ENCODE measurements at regions not wholly inside any gene's neighbourhood (a gene's known extent, or its start where the extent isn't known, plus 50 kb on each side); places are given as distances from the start of the nearest gene placed in this dataset.

- H3K27me3 ChIP-seq (ENCODE audit: insufficient read depth, low read length), result no peaks in the 10 kb centered on the region
- H4K8ac ChIP-seq (ENCODE audit: low read depth, low read length), result no peak overlapping the region
- peaks cover 7% of the 10 kb centered on the region for H3K9me3 ChIP-seq (ENCODE audit: insufficient read depth, low read depth, low read length)
- H3K4me3 ChIP-seq (ENCODE audit: low read depth, low read length), result no peak overlapping the region
- H3K4me2 ChIP-seq (ENCODE audit: low read length), result no peak overlapping the region
- no peak for DNase-seq
- no peaks in the 10 kb centered on the region for H3K79me1 ChIP-seq (ENCODE audit: low read length)
- H3K23ac ChIP-seq (ENCODE audit: low read length), result no peak overlapping the region
- no peak overlapping the region for H3K14ac ChIP-seq (ENCODE audit: low read length)
- no peaks in the 10 kb centered on the region for H3K79me2 ChIP-seq (ENCODE audit: control insufficient read depth, insufficient read depth, low read length, poor library complexity)
- H3K4ac ChIP-seq (ENCODE audit: low read depth, low read length), result no peak overlapping the region
- no peak overlapping the region for H4K12ac ChIP-seq (ENCODE audit: low read depth, low read length)
- H3K9ac ChIP-seq (ENCODE audit: low read length), result no peak overlapping the region
- H3K18ac ChIP-seq (ENCODE audit: low read length), result no peak overlapping the region
- H3K27ac ChIP-seq (ENCODE audit: low read depth, low read length), result no peak overlapping the region
- H4K91ac ChIP-seq (ENCODE audit: low read depth, low read length), result no peak overlapping the region
- no peaks in the 10 kb centered on the region for H3K4me1 ChIP-seq (ENCODE audit: control insufficient read depth in 1 of 2, insufficient read depth in 2 of 2, low read length in 2 of 2)
- WGBS (ENCODE audit: extremely low coverage, insufficient coverage, insufficient read length), result no CpG with 5 or more reads among the region's 3 CpGs
- no peak overlapping the region for H2AFZ ChIP-seq (ENCODE audit: insufficient read depth, low read length, poor library complexity)
- no peak overlapping the region for H2BK12ac ChIP-seq (ENCODE audit: low read length)
- no peaks in the 10 kb centered on the region for H3K36me3 ChIP-seq (ENCODE audit: control insufficient read depth in 1 of 2, insufficient read depth in 2 of 2, low read length in 2 of 2)
- no peak overlapping the region for H2BK120ac ChIP-seq (ENCODE audit: insufficient read depth, low read length, poor library complexity)
- H2AK5ac ChIP-seq (ENCODE audit: low read length), result no peak overlapping the region
- no peak overlapping the region for H2BK5ac ChIP-seq (ENCODE audit: low read depth, low read length, poor library complexity)
Measured at GRCh38 chr14:99069946-99070345, 202.1 kb downstream of the BCL11B start.

- H4K12ac ChIP-seq (ENCODE audit: low read depth, low read length), result no peak overlapping the region
- no peak overlapping the region for H3K9ac ChIP-seq (ENCODE audit: low read length)
- no peaks in the 10 kb centered on the region for H3K79me1 ChIP-seq (ENCODE audit: low read length)
- no peaks in the 10 kb centered on the region for H3K79me2 ChIP-seq (ENCODE audit: control insufficient read depth, insufficient read depth, low read length, poor library complexity)
- no CpG with 5 or more reads among the region's 12 CpGs for WGBS (ENCODE audit: extremely low coverage, insufficient coverage, insufficient read length)
- H3K4me1 ChIP-seq (ENCODE audit: control insufficient read depth in 1 of 2, insufficient read depth in 2 of 2, low read length in 2 of 2), result no peaks in the 10 kb centered on the region
- no peak overlapping the region for H2AFZ ChIP-seq (ENCODE audit: insufficient read depth, low read length, poor library complexity)
- no peaks in the 10 kb centered on the region for H3K27me3 ChIP-seq (ENCODE audit: insufficient read depth, low read length)
- no peak overlapping the region for H3K23ac ChIP-seq (ENCODE audit: low read length)
- no peak overlapping the region for H2BK5ac ChIP-seq (ENCODE audit: low read depth, low read length, poor library complexity)
- no peaks in the 10 kb centered on the region for H3K36me3 ChIP-seq (ENCODE audit: control insufficient read depth in 1 of 2, insufficient read depth in 2 of 2, low read length in 2 of 2)
- no peak overlapping the region for H3K18ac ChIP-seq (ENCODE audit: low read length)
- no peak overlapping the region for H3K4me2 ChIP-seq (ENCODE audit: low read length)
- H2BK12ac ChIP-seq (ENCODE audit: low read length), result no peak overlapping the region
- no peak overlapping the region for H2BK120ac ChIP-seq (ENCODE audit: insufficient read depth, low read length, poor library complexity)
- H3K4me3 ChIP-seq (ENCODE audit: low read depth, low read length), result no peak overlapping the region
- no peak overlapping the region for H4K8ac ChIP-seq (ENCODE audit: low read depth, low read length)
- H3K14ac ChIP-seq (ENCODE audit: low read length), result no peak overlapping the region
- no peak for DNase-seq
- peaks cover 5% of the 10 kb centered on the region for H3K9me3 ChIP-seq (ENCODE audit: insufficient read depth, low read depth, low read length)
- H2AK5ac ChIP-seq (ENCODE audit: low read length), result no peak overlapping the region
- no peak overlapping the region for H3K27ac ChIP-seq (ENCODE audit: low read depth, low read length)
- H4K91ac ChIP-seq (ENCODE audit: low read depth, low read length), result no peak overlapping the region
- no peak overlapping the region for H3K4ac ChIP-seq (ENCODE audit: low read depth, low read length)
Measured at GRCh38 chr14:99072433-99072832, 199.6 kb downstream of the BCL11B start.

- Histone ChIP-seq H4K91ac (ENCODE audit: low read depth, low read length) (no peak overlapping the region), H3K4me3 (ENCODE audit: low read depth, low read length) (no peak overlapping the region), H3K79me2 (ENCODE audit: control insufficient read depth, insufficient read depth, low read length, poor library complexity) (no peaks in the 10 kb centered on the region), H3K27ac (ENCODE audit: low read depth, low read length) (no peak overlapping the region), H2AK5ac (ENCODE audit: low read length) (no peak overlapping the region), H3K4me1 (ENCODE audit: control insufficient read depth in 1 of 2, insufficient read depth in 2 of 2, low read length in 2 of 2) (no peaks in the 10 kb centered on the region), H2BK12ac (ENCODE audit: low read length) (no peak overlapping the region), H2BK120ac (ENCODE audit: insufficient read depth, low read length, poor library complexity) (no peak overlapping the region), H3K4me2 (ENCODE audit: low read length) (no peak overlapping the region), H4K8ac (ENCODE audit: low read depth, low read length) (no peak overlapping the region), H3K4ac (ENCODE audit: low read depth, low read length) (no peak overlapping the region), H4K12ac (ENCODE audit: low read depth, low read length) (no peak overlapping the region), H3K14ac (ENCODE audit: low read length) (no peak overlapping the region), H3K79me1 (ENCODE audit: low read length) (no peaks in the 10 kb centered on the region), H2AFZ (ENCODE audit: insufficient read depth, low read length, poor library complexity) (no peak overlapping the region), H2BK5ac (ENCODE audit: low read depth, low read length, poor library complexity) (no peak overlapping the region), H3K23ac (ENCODE audit: low read length) (no peak overlapping the region), H3K9ac (ENCODE audit: low read length) (no peak overlapping the region), H3K27me3 (ENCODE audit: insufficient read depth, low read length) (no peaks in the 10 kb centered on the region), H3K36me3 (ENCODE audit: control insufficient read depth in 1 of 2, insufficient read depth in 2 of 2, low read length in 2 of 2) (no peaks in the 10 kb centered on the region), H3K18ac (ENCODE audit: low read length) (no peak overlapping the region), H3K9me3 (ENCODE audit: insufficient read depth, low read depth, low read length) (peaks cover 5% of the 10 kb centered on the region)
- WGBS (ENCODE audit: extremely low coverage, insufficient coverage, insufficient read length), result no CpG with 5 or more reads among the region's 6 CpGs
- no peak for DNase-seq
Measured at GRCh38 chr14:99072956-99073355, 199.0 kb downstream of the BCL11B start.

- Histone ChIP-seq H3K9me3 (ENCODE audit: insufficient read depth, low read depth, low read length) (peaks cover 5% of the 10 kb centered on the region), H2AK5ac (ENCODE audit: low read length) (no peak overlapping the region), H3K18ac (ENCODE audit: low read length) (no peak overlapping the region), H3K79me2 (ENCODE audit: control insufficient read depth, insufficient read depth, low read length, poor library complexity) (no peaks in the 10 kb centered on the region), H3K14ac (ENCODE audit: low read length) (no peak overlapping the region), H3K4me1 (ENCODE audit: control insufficient read depth in 1 of 2, insufficient read depth in 2 of 2, low read length in 2 of 2) (no peaks in the 10 kb centered on the region), H3K9ac (ENCODE audit: low read length) (no peak overlapping the region), H4K91ac (ENCODE audit: low read depth, low read length) (no peak overlapping the region), H3K4me3 (ENCODE audit: low read depth, low read length) (no peak overlapping the region), H3K27ac (ENCODE audit: low read depth, low read length) (no peak overlapping the region), H3K36me3 (ENCODE audit: control insufficient read depth in 1 of 2, insufficient read depth in 2 of 2, low read length in 2 of 2) (no peaks in the 10 kb centered on the region), H3K79me1 (ENCODE audit: low read length) (no peaks in the 10 kb centered on the region), H3K4me2 (ENCODE audit: low read length) (no peak overlapping the region), H2BK12ac (ENCODE audit: low read length) (no peak overlapping the region), H2BK5ac (ENCODE audit: low read depth, low read length, poor library complexity) (no peak overlapping the region), H3K27me3 (ENCODE audit: insufficient read depth, low read length) (no peaks in the 10 kb centered on the region), H4K8ac (ENCODE audit: low read depth, low read length) (no peak overlapping the region), H3K4ac (ENCODE audit: low read depth, low read length) (no peak overlapping the region), H3K23ac (ENCODE audit: low read length) (no peak overlapping the region), H4K12ac (ENCODE audit: low read depth, low read length) (no peak overlapping the region), H2BK120ac (ENCODE audit: insufficient read depth, low read length, poor library complexity) (no peak overlapping the region), H2AFZ (ENCODE audit: insufficient read depth, low read length, poor library complexity) (no peak overlapping the region)
- no peak for DNase-seq
- WGBS (ENCODE audit: extremely low coverage, insufficient coverage, insufficient read length), result no CpG with 5 or more reads among the region's 6 CpGs
Measured at GRCh38 chr14:99073431-99073830, 198.6 kb downstream of the BCL11B start.
